SW480 (cell line): ENCODE measurements at regions not wholly inside any gene's neighbourhood (a gene's known extent, or its start where the extent isn't known, plus 50 kb on each side); places are given as distances from the start of the nearest gene placed in this dataset.

ENCODE experiments used
- DNase-seq: peaks from one replicate; pipeline ENCODE4 v3.0.0-alpha.2; 2016; ENCODE audit warnings: low spot score

- DNase-seq = no peak
Observed at GRCh38 chr4:177109769-177110168, 199.9 kb upstream of the NEIL3 start.

GRCh38 chr4:177116161-177116560 is 193.5 kb upstream of the NEIL3 start:
- no peak for DNase-seq

DNA sequence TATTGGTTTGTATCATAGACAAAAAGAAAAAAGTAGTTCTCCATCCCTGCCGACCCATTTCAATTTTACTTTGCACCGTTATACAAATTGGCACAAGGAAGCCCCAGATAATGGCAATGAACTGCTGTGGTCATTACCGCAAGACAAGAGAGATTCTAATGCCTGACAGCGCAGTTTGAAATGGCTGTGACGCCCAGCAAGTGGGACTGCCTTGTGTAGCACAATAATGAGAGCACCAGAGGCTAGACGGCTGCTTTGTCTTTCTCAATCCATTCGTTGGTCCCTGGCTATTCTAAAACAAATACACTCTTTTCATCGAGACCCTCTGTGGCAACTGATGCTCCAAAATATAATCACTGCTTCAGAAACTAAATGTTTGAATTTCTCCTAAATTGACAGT is 192.4 kb upstream of the NEIL3 start:
- DNase-seq = no peak

DNA sequence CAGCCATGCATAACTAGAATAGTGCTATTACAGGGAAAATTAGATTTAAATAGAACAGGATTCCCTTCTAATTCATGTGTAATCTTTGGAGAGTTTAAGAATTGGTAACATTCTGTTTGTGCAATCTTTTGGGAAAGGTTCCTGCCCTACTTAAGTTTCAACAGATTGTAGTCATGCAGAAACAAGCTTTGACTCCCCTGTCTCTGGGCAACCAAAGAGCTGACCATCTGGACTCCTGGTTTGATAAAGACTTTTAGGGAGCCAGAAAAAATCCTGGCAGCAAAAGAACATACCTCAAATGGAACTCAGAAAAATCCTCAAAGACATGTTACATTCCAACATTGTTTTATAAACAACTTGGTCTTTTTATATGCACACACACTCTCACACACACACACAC is 191.1 kb upstream of the NEIL3 start:
- DNase-seq = no peak

GRCh38 chr4:177119021-177119471 is 190.6 kb upstream of the NEIL3 start:
- DNase-seq = no peak

DNA sequence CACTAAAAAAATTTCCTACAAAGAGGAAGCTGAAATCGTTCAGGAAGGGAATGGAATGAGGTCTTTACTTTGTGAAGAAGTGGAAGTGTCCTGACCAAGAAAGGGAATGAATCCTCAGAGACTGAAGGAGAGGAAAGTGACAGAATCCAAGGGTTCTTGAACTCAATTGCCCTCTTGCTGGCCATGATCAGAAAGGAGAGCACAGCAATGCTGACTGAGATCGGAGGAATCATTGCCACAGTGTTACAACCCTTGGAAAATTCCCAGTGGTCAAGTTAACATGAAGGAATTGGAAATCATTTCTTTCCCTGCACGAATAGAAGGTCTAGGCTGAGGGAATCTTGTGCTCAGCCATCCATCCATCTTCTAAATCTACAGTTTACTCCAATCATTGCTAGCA is 190.0 kb upstream of the NEIL3 start:
- DNase-seq = no peak

DNA sequence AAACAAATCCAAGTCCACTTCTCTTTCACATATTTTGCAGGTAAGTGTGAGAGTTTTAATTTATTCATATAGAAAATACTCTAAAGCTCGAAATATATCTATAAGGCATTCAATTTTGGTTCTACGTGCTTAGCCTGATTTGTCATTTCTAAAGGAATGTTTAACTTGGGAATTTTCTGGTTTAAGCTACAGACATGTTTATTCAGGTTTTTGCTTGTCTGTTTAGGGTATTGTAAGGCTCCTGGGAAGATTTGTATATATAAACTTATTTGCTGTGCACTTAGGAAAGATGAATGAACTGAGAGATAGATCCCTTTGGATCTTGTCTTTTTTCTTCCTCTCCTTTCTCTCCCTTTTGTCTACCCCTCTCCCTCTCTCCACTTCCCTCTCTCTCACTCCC is 185.9 kb upstream of the NEIL3 start:
- DNase-seq = no peak

GRCh38 chr4:177124349-177125064 is 185.2 kb upstream of the NEIL3 start:
- no peak for DNase-seq

DNA sequence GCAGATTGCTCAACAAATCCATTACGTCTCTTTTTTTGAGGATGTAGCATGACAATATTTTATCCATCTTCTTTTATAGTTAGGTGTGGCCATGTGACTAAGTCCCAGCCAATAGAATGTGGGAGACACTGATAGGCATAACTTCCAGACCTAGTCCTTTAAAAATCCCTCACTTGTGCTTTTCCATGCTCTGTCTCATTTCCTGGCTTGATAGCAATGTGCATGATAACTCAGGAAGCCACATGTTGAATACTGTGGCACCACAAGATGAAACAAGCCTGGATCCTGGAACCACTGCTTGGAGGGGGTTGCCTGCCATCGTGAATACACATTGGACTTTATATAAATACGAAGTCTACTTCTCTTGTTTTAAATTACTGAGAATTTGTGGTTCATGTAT is 184.0 kb upstream of the NEIL3 start:
- no peak for DNase-seq

DNA sequence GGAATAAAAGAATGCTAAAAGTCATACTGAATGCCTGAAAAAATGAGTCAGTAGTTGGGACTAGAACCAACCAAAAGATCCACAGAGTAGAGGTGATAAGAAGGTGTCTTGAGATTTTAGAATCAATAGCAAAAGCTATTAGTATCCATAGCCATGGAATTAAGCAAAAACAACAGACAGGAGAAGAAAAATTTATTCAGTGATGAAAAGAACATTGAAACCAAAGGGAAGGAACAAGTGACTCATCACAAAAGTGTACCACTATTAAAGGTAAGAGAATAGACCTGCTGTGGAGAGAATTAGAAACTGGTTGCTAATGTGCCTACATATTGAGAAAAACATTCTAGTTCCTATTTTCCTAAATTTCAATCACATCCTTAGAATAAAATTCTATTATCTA is 182.0 kb upstream of the NEIL3 start:
- DNase-seq = no peak

- no peak for DNase-seq
Observed at GRCh38 chr4:177128306-177128705, 181.4 kb upstream of the NEIL3 start.

DNA sequence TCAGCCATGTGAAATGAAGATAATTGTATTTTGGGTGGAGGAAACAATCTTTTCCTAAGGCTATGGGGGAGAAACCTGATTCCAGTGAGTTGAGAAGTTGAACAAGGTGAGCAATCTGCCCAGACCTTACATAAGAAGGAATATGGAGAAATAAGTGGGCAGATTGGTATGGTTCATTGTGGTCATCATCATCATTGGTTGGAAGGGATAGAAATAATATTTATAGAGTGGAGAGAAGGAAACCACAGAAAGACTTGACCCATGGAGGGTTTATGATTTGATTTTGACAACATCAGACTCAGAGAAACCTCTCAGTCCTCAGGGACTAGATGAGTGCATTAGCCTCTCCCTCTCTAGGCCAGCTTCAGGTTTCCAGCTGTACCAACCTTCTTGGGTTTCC is 177.9 kb upstream of the NEIL3 start:
- DNase-seq = no peak

DNA sequence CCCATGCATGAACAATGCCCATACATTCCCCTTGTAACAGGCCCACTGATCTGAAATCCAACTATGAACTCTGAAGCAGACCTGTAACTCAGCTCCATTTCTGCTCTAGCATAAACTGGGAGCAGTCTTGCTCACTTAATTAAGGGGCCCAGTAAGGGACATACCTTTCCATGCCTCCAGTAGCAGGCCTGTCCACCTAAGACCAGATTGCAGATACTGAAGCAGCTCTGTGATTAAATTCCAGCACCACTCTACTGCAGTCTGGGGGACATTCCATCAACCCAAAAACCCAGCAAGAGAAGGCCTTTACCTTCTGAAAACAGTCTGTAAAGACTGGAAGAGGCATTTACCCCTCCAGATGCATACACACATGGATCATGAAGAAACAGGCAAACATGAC is 162.0 kb upstream of the NEIL3 start:
- no peak for DNase-seq

DNA sequence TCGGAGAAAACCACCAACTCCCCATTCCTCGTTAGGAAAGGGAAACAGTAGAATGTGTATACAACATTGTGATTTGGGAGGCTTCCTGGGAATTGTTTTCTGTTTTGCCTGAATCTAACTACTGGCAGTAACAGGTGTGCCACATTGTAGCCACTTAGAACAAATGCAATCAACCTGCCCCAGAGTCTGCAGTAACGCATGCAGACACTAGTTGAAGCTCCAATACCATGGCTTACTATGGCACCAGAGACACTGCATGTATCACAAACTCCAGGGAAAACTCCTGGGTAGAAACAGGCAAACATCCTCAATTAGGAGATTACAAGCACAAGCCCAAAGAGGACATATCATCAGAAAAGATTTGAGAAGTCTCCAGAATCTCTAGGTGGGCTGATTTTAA is 154.2 kb upstream of the NEIL3 start:
- DNase-seq = no peak

DNA sequence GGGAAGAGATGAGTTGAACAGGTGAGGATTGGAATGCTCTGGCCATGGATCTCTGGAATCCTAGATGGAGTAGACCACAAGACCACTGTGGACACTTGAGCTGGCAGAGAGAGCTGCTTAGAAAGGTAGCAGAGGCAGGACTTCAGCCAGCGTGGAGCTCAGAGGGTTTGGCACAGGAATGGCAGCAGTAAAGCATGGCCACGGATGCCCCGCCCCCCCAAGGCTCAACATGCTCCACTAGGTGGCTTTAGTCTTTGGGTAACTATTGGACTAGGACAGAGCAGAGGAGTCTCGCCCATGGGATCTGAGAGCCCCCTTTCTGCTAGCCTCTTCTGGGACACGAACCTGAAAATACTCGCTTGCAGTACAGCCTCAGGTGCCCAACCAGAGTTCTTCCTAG is 150.1 kb upstream of the NEIL3 start:
- no peak for DNase-seq

- DNase-seq = no peak
Observed at GRCh38 chr4:177161781-177162180, 147.9 kb upstream of the NEIL3 start.

DNA sequence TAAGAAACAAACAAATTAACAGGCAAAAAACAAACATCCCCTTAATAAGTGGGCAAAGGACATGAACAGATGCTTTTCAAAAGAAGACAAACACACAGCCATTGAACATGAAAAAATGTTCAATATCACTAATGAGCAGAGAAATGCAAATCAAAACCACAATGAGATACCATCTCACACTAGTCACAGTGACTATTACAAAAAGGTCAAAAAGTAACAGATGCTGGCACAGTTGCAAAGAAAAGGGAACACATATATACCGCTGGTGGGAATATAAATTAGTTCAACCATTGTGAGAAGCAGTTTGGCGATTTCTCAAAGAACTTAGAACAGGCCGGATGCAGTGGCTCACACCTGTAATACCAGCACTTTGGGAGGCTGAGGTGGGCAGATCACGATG is 146.1 kb upstream of the NEIL3 start:
- no peak for DNase-seq

DNA sequence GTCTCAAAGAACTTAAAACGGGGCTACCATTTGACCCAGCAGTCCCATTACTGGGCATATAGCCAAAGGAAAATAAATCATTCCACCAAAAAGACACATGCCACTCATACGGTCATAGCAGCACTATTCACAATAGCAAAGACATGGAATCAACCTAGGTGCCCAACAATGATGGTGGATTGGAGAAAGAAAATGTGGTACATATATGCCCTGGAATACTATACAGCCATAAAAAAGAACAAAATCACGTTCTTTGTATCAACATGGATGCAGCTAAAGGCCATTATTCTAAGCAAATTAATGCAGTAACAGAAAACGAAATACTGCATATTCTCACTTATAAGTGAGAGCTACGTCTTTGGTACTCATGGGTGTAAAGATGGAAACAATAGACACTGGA is 138.1 kb upstream of the NEIL3 start:
- no peak for DNase-seq

- no peak for DNase-seq
Observed at GRCh38 chr4:177175473-177175872, 134.2 kb upstream of the NEIL3 start.

DNA sequence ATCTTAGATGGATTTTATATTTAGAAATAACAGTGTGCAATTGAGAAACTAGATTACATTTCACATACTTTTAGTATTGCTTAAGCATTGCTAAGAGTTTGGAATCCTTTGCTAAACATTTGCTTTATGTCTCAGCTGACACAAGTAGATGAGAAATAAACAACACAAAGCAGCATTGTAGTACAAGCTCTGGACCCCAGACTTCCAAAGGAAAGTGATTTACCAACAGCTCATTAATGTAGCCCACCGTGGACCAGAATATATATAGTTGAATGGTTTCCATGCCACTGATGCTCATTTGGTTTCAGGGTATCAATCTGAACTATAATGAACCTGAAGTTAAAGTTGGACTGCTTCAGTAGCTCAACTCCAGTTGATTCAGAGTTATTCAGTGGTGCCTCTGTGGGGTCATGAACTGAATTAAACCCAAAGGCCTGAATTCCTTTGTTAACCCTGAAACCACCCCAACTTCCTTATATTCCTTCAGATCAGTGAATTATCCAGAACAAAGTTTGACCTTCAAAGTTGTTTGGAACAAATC is 132.1 kb upstream of the NEIL3 start:
- DNase-seq = no peak

GRCh38 chr4:177178246-177178645 is 131.4 kb upstream of the NEIL3 start:
- no peak for DNase-seq

GRCh38 chr4:177182166-177182565 is 127.5 kb upstream of the NEIL3 start:
- DNase-seq = no peak

- no peak for DNase-seq
Observed at GRCh38 chr4:177182728-177183127, 126.9 kb upstream of the NEIL3 start.

- no peak for DNase-seq
Observed at GRCh38 chr4:177185151-177185550, 124.5 kb upstream of the NEIL3 start.
